GM21390 (cell line): ENCODE measurements at regions not wholly inside any gene's neighbourhood (a gene's known extent, or its start where the extent isn't known, plus 50 kb on each side); places are given as distances from the start of the nearest gene placed in this dataset.

Source experiments
- ATAC-seq: cut with Tn5 transposase; IDR thresholded peaks from one replicate; pipeline ENCODE4 v1.9.1; 2021; ENCODE audit not compliant: unreplicated experiment

GRCh38 chr12:91974541-91975085 is 171.0 kb downstream of the BTG1 start:
- ATAC-seq: no peak

- no peak for ATAC-seq
These were observed 171.8 kb downstream of the BTG1 start for GRCh38 chr12:91973813-91974212.

- no peak for ATAC-seq
These were observed 172.8 kb downstream of the BTG1 start for GRCh38 chr12:91972896-91973295.

GRCh38 chr12:91968777-91969171 is 176.9 kb downstream of the BTG1 start:
- no peak for ATAC-seq

- ATAC-seq: no peak
These were observed 177.4 kb downstream of the BTG1 start for GRCh38 chr12:91968076-91968776.

- no peak for ATAC-seq
These were observed 178.1 kb downstream of the BTG1 start for GRCh38 chr12:91967590-91967989.

- ATAC-seq: no peak
These were observed 179.9 kb downstream of the BTG1 start for GRCh38 chr12:91965781-91966180.

- no peak for ATAC-seq
These were observed 181.1 kb downstream of the BTG1 start for GRCh38 chr12:91964501-91964900.

GRCh38 chr12:91959220-91959619 is 186.4 kb downstream of the BTG1 start:
- ATAC-seq: no peak

- no peak for ATAC-seq
These were observed 186.8 kb downstream of the BTG1 start for GRCh38 chr12:91958816-91959215.

GRCh38 chr12:91954747-91955146 is 190.9 kb downstream of the BTG1 start:
- ATAC-seq: no peak

GRCh38 chr12:91954326-91954725 is 191.3 kb downstream of the BTG1 start:
- ATAC-seq: no peak

GRCh38 chr12:91952916-91953315 is 192.7 kb downstream of the BTG1 start:
- no peak for ATAC-seq

- no peak for ATAC-seq
These were observed 194.1 kb downstream of the BTG1 start for GRCh38 chr12:91951571-91951970.

- ATAC-seq: no peak
These were observed 197.1 kb downstream of the BTG1 start for GRCh38 chr12:91948504-91948903.

- ATAC-seq: peak; percentile 97
These were observed 198.2 kb downstream of the BTG1 start for GRCh38 chr12:91947459-91947858.

- ATAC-seq: no peak
These were observed 201.0 kb downstream of the BTG1 start for GRCh38 chr12:91944637-91945036.

- no peak for ATAC-seq
These were observed 204.6 kb downstream of the BTG1 start for GRCh38 chr12:91940826-91941570.

GRCh38 chr12:91940322-91940721 is 205.3 kb downstream of the BTG1 start:
- no peak for ATAC-seq

- no peak for ATAC-seq
These were observed 207.9 kb downstream of the BTG1 start for GRCh38 chr12:91937706-91938105.

- ATAC-seq: no peak
These were observed 208.6 kb downstream of the BTG1 start for GRCh38 chr12:91937009-91937408.

- no peak for ATAC-seq
These were observed 210.3 kb downstream of the BTG1 start for GRCh38 chr12:91935296-91935695.
